ENCODE measurements at regions not wholly inside any gene's neighbourhood (a gene's known extent, or its start where the extent isn't known, plus 50 kb on each side); places are given as distances from the start of the nearest gene placed in this dataset.

DNA sequence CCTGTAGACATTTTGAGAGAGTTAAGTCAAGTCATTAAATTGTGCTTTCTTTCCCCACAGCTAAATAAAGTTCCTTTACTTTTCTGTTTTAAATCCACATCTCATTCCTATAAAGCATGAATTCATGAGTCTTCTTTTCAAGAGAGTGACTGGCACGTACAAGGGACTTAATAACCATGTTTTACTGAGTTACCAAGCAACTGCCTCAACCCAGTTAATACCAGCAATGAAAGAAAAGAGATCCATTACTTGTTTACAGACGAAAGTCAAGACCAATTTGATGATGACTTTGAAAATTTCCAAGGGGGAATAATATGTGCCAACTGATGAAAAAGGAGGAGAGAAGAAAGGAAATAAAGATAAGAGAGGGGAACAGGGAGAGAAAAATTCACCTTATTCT, 1082.5 kb upstream of the GYPC start:
- H3K4me3 ChIP-seq (replicated peaks in 1 of 3; ENCODE audit: low read depth in 2 of 3, low read length in 3 of 3), result no peak overlapping the region
- no peak overlapping the region for H3K4me2 ChIP-seq (replicated peaks; ENCODE audit: extremely low read depth, low read length, poor library complexity, severe bottlenecking)
- no peak overlapping the region for H2AFZ ChIP-seq (ENCODE audit: insufficient read depth, low read depth, low read length, poor library complexity, severe bottlenecking)
- intact Hi-C loops (cut with micrococcal nuclease), result no loop called here
- H3K79me2 ChIP-seq (ENCODE audit: insufficient read depth, low read length), result no peaks in the 10 kb centered on the region
- H3K9me3 ChIP-seq (replicated peaks in 1 of 2; ENCODE audit: control insufficient read depth in 1 of 2, insufficient read depth in 1 of 2, low read length in 2 of 2), result no peaks in the 10 kb centered on the region
- H3K27ac ChIP-seq (ENCODE audit: low read depth in 1 of 2, low read length in 2 of 2), result no peak overlapping the region
- no peak for DNase-seq
- Mint-ChIP-seq H3K27ac (no peak overlapping the region), H3K4me1 (no peaks in the 10 kb centered on the region), H3K36me3 (no peaks in the 10 kb centered on the region), H3K27me3 (ENCODE audit: low read depth in 3 of 3) (peaks cover 0 to 2% (median 0%) of the 10 kb centered on the region in 3 donors), H3K4me3 (no peak overlapping the region), H3K9me3 (peaks cover 0 to 3% (median 0%) of the 10 kb centered on the region in 7 donors)
- no peaks in the 10 kb centered on the region for H4K20me1 ChIP-seq (ENCODE audit: insufficient read depth, low read length)
- WGBS (ENCODE audit: insufficient coverage), result no CpG with 5 or more reads among the region's 2 CpGs
- H3K27me3 ChIP-seq (ENCODE audit: control insufficient read depth in 2 of 2, insufficient read depth in 2 of 2, low read length in 2 of 2), result no peaks in the 10 kb centered on the region
- H3K36me3 ChIP-seq (replicated peaks in 1 of 2; ENCODE audit: control insufficient read depth in 1 of 2, insufficient read depth in 2 of 2, low read length in 2 of 2), result no peaks in the 10 kb centered on the region
- no peak overlapping the region for H3K9ac ChIP-seq (ENCODE audit: insufficient read depth, low read length, poor library complexity, severe bottlenecking)
- no peak for TF ChIP-seq CTCF (IDR thresholded peaks at IDR 0.05)
- no peaks in the 10 kb centered on the region for H3K4me1 ChIP-seq (ENCODE audit: control insufficient read depth in 1 of 2, insufficient read depth in 2 of 2, low read length in 2 of 2)

- Histone ChIP-seq H3K9ac (ENCODE audit: insufficient read depth, low read length, poor library complexity, severe bottlenecking) (no peak overlapping the region), H3K9me3 (replicated peaks in 1 of 2; ENCODE audit: control insufficient read depth in 1 of 2, insufficient read depth in 1 of 2, low read length in 2 of 2) (no peaks in the 10 kb centered on the region), H3K27ac (ENCODE audit: low read depth in 1 of 2, low read length in 2 of 2) (no peak overlapping the region), H3K36me3 (replicated peaks in 1 of 2; ENCODE audit: control insufficient read depth in 1 of 2, insufficient read depth in 2 of 2, low read length in 2 of 2) (no peaks in the 10 kb centered on the region), H3K27me3 (ENCODE audit: control insufficient read depth in 2 of 2, insufficient read depth in 2 of 2, low read length in 2 of 2) (no peaks in the 10 kb centered on the region), H3K4me2 (replicated peaks; ENCODE audit: extremely low read depth, low read length, poor library complexity, severe bottlenecking) (no peak overlapping the region), H2AFZ (ENCODE audit: insufficient read depth, low read depth, low read length, poor library complexity, severe bottlenecking) (no peak overlapping the region), H3K79me2 (ENCODE audit: insufficient read depth, low read length) (no peaks in the 10 kb centered on the region), H3K4me3 (replicated peaks in 1 of 3; ENCODE audit: low read depth in 2 of 3, low read length in 3 of 3) (no peak overlapping the region), H3K4me1 (ENCODE audit: control insufficient read depth in 1 of 2, insufficient read depth in 2 of 2, low read length in 2 of 2) (no peaks in the 10 kb centered on the region), H4K20me1 (ENCODE audit: insufficient read depth, low read length) (no peaks in the 10 kb centered on the region)
- H3K27me3 Mint-ChIP-seq (ENCODE audit: low read depth in 3 of 3), result peaks cover 0 to 2% (median 0%) of the 10 kb centered on the region in 3 donors
- no peak overlapping the region for H3K4me3 Mint-ChIP-seq
- no peaks in the 10 kb centered on the region for H3K36me3 Mint-ChIP-seq
- intact Hi-C loops (cut with micrococcal nuclease), result no loop called here
- no peak for DNase-seq
- whole genome bisulfite sequencing (ENCODE audit: insufficient coverage), result no CpG with 5 or more reads among the region's 3 CpGs
- no peak for TF ChIP-seq CTCF (IDR thresholded peaks at IDR 0.05)
- H3K9me3 Mint-ChIP-seq, result peaks cover 0 to 3% (median 0%) of the 10 kb centered on the region in 7 donors
- no peaks in the 10 kb centered on the region for H3K4me1 Mint-ChIP-seq
- H3K27ac Mint-ChIP-seq, result no peak overlapping the region
These were observed 1079.4 kb upstream of the GYPC start for GRCh38 chr2:125576558-125576957.
